ENCODE measurements at regions not wholly inside any gene's neighbourhood (a gene's known extent, or its start where the extent isn't known, plus 50 kb on each side); places are given as distances from the start of the nearest gene placed in this dataset.

- no peak for DNase-seq
Observed at GRCh38 chr4:81990898-81991297, 382.9 kb downstream of the HNRNPD start.

DNA sequence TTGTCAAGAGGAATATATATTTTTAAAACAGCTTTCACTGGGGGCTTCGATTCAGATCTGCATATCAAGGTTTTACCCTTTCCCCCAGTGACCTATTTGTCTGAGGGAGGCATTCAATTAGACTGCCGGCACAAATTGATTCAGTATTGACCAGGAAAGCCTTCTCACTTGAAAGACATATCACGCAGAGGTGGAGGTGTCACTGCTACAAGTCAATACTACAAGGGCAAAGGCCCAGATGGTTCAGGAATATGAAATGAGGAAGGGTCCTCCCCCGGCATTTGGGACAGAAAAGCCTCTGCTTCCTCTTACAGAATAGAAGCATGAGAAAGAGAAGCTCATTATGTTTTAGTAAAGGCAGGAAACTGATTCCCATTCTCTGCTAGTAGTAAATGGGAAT, 383.6 kb downstream of the HNRNPD start:
- DNase-seq: no peak

- DNase-seq: no peak
Observed at GRCh38 chr4:81989202-81989601, 384.6 kb downstream of the HNRNPD start.

DNA sequence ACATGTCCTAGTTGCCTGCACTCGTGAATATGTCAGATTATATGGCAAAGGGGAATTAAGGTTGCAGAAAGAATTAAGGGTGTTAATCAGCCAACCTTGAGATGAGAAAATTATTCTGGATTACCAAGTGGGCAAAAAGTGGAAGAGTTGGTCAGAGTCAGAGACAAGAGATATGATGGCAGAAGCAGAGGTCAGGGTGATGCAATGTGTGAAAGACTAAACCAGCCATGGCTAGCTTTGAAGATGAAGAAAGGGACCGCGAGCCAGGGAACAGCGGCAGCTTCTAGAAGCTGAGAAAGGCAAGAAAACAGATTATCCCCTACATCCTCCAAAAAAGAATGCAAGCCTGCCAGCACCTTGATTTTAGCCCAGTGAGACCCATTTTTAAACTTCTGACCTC, 385.6 kb downstream of the HNRNPD start:
- no peak for DNase-seq

DNA sequence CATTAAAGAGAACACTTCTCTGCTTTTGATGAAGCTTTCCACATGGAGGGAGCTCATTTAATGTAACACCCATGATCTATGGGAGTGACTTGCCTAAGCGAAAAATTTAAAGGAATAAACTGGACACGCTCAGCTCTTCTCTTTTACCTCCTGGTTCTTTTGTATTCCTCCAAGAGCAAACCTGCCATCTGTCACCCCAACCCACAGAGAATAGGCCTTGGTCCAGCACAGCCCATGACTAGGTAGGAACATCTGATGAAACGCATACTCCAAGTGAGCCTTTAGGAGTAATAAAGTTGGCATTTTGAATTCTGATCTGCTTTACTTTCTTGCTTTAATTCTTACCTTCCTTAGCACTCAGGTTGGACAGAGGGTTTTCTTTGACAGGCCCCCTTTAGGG, 389.0 kb downstream of the HNRNPD start:
- DNase-seq: no peak

DNA sequence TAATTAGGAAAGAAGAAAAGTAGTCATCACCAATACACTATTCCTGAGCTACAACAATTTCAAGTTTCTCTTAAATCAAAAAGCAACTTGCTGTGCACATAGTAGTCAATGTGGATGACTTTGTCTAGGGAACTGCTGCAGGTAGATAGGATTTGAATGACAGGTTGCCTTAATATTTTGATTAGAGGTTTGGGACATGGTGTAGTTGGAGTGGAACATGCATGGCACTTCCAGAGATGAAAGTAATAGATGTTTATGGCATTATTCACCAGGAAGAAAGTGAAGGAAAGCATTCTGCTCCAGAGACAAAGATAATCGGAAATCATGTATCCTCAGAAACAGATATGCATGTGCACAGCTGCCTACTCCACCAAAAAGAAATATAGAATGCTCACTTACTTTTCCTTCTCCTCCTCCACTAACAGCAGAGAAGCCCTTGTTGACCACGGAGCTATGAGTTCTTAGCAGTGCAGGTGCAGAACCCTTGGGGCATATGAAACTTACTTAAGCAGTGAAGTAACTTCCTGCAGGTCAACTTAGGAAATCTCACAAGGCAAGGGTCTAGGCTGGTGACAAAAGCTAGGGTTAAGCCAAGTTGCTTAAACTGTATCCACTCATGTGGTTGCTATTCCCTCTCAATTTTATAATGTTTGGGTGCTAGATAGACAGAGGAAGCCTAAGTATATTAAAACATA, 390.8 kb downstream of the HNRNPD start:
- no peak for DNase-seq

DNA sequence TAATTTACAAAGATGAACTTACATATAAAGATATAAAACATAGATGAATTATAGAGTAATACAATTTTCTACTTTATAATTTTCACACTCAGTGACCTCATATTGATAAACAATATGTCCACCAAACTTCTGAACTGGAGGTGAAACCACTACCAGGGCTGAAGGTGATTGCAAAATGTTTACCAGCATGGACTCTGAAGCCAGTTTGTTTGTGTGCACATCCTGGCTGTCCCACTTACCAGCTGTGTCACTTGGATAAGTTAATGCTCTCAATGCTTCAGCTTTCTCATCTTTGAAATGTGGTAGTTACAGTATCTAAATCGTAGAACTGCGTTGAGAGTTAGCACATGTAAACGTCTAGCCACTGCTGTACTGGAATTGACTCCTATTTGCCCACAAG, 392.6 kb downstream of the HNRNPD start:
- DNase-seq: no peak

GRCh38 chr4:81974523-81974922, 399.3 kb downstream of the HNRNPD start:
- DNase-seq: no peak

DNA sequence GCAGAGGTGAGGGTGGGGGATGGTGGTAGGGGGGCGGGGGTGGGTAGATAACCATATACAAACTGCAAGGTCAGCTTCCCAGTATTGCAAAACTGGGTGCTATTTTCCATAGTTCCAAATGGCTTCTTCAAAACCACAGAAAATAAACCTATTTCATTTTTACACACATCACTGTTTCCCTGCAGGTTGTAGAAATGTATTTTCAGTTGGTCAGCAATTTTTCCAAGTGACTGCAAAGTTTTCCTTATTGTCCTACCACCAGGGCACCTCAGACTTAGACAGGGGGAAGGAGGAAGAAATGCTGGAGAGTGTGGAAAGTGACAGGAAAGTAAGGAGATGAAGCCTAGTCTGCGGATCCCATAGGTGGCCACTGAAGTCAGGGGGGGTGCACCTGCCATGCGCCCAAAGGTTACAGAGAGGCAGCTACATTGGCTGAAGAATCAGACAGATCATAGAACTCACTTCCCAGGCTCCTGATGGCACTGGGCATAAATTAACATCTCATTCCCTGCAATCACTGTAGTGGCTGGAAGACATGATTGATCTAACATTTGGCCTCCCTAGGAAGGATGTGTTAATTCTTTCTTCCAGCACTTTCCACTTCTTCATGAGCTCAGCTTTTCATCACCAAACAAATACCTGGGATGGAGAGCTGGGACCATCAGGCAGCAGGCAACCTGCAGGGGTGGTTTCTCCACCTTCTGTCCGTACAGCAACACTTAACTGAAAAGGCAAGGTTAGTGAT, 402.0 kb downstream of the HNRNPD start:
- no peak for DNase-seq

DNA sequence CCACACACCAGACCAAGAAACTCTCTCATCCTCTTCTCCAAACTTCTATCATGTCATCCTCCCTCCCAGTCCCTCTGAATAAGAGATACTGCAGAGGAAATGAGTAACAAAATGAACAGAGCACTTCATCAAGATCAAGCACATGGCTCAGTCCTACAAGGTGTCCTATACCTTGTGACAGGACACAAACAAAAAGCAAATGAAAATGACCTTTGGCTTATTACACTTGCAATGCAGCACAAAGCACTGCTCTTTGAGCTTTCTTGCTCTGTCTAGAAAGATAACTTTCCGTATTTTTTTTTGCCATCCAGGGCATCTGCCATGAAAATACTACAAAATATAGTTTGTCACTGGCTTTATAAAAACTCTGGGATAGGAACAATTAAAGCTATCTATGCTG, 402.7 kb downstream of the HNRNPD start:
- DNase-seq: no peak

GRCh38 chr4:81970454-81970853, 403.3 kb downstream of the HNRNPD start:
- DNase-seq: no peak

DNA sequence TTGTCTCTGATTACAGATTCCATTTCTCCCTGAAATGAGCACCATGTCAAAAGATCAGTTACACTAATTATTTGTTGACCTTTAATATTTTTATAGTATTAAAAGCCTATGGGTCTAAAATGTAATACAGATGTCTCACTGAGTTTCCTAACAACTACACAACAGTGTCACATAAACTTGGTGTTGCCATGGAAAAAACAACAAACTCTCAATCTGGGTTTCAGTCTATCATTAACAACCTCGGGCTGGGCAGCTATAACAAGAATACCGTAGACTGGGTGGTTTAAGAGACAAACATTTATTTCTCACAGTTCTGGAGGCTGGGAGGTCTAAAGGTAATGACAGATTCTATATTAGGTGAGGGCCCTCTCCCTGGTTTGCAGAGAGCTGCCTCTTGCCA, 407.1 kb downstream of the HNRNPD start:
- no peak for DNase-seq

- no peak for DNase-seq
Observed at GRCh38 chr4:81965911-81966310, 407.9 kb downstream of the HNRNPD start.

DNA sequence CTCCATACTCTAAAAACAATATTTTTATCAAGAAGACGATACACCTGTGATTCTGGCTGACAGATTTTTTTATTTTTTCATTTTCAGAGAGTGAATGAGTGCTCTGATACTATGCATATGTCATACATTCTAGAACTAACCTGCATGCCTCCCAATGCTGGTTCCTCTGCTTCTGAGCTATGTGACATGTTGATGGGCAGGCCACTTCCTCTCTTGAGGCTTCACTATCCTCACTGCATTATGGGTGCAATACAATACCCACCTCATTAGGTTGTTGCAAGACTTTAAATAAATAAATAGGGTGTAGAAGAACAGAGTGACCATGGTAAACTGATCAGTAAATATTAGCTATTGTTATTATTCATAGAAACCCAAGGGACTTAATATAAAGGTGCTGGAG, 408.3 kb downstream of the HNRNPD start:
- DNase-seq: no peak

- no peak for DNase-seq
Observed at GRCh38 chr4:81963763-81964020, 410.1 kb downstream of the HNRNPD start.

DNA sequence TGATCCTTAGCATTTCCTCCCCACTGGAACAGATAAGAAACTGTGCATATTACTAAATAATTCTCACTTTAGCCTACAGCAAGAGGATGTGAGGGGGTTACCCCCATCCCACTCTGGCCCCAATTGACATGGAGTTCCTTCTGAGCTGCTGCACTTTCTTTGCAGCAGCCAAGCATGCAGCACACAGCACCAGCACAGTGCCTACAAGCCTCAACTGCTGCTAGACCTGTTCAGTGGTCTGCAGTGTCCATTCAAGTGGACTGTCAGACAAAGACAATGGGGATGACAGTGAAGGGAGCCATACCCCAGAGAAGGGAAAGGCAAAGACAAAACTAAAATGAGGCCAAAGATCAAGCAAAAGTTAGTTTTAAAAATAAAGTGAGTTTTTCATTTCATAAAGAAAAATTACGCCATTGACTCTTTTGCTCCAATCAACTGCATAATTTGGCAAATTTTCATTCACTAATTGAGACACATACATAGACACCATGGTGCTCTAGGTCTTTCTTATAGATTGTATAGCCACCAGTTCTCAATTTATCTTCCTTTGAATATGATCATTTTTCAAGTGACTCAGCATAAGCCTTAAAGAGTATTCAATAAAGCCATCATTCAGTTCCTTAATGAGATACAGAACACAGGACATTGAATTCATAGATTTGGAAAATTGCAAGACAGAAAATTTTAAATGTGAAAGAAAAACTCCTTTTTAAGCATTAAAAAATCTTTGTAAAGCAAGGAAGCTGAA, 410.6 kb downstream of the HNRNPD start:
- DNase-seq: no peak

GRCh38 chr4:81960961-81961360, 412.8 kb downstream of the HNRNPD start:
- DNase-seq: no peak

- DNase-seq: no peak
Observed at GRCh38 chr4:81954271-81954670, 419.5 kb downstream of the HNRNPD start.

- DNase-seq: no peak
Observed at GRCh38 chr4:81951891-81952455, 421.8 kb downstream of the HNRNPD start.

GRCh38 chr4:81946996-81947395, 426.8 kb downstream of the HNRNPD start:
- DNase-seq: no peak

- no peak for DNase-seq
Observed at GRCh38 chr4:81930506-81931238, 443.1 kb downstream of the HNRNPD start.

DNA sequence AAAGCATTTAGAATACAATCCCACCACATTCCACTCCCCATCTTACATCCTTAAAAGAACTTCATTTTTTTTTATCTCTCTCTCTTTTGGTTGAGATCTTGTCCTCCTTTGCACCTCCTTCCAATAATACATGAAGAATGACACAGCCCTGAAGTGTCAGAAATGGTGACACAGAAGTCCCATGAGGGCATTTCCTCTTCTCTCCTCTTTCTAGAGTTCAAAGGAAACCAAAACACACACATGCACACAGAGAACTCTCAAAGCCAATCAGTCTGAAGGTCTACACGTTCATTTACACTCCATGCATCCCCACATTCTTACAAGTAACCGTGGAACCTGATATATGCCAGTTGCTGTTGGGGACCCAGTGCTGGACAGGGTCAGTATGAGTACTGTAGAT, 450.7 kb downstream of the HNRNPD start:
- no peak for DNase-seq

- no peak for DNase-seq
Observed at GRCh38 chr4:81922313-81922712, 450.6 kb upstream of the RASGEF1B start.
